IMR-90 (cell line): ENCODE measurements at regions not wholly inside any gene's neighbourhood (a gene's known extent, or its start where the extent isn't known, plus 50 kb on each side); places are given as distances from the start of the nearest gene placed in this dataset.

Experiments used
- ATAC-seq: fragments of 200-7000 bp; cut with Tn5 transposase; 2 replicates; pipeline ENCODE4 v1.9.1; 2020; ENCODE audit warnings: low read depth, mild to moderate bottlenecking, moderate library complexity
- BruUV-seq: library from RNA; stranded (reverse); fragments of 400-500 nt; replicated peaks from 2 replicates; lab custom pipeline; 2021; lab: Mats Ljungman, UMichigan
- CTCF ChIA-PET: fragments of 300-600 bp; formaldehyde crosslinking; extraction: SDS; loops from one replicate; lab custom pipeline; 2021; ENCODE audit warnings: antibody characterized with exemption; lab: Yijun Ruan, JAX
- POLR2A ChIA-PET: fragments of 300-600 bp; sonication (Branson Sonifier 250); formaldehyde crosslinking; loops from one replicate; lab custom pipeline; 2022; ENCODE audit warnings: antibody characterized with exemption; ENCODE audit not compliant: unreplicated experiment; lab: Charles Lee
- DNase-seq: peaks from one replicate; pipeline ENCODE4 v3.0.0; 2013
- H2AFZ ChIP-seq: replicated peaks from 2 replicates; pipeline ENCODE3; 2013; ENCODE audit warnings: low read length, mild to moderate bottlenecking; ENCODE audit not compliant: poor library complexity
- H2AK5ac ChIP-seq: 2 replicates; pipeline ENCODE4 v1.6.1; 2013; ENCODE audit warnings: low read depth, low read length, inconsistent platforms
- H2AK9ac ChIP-seq: replicated peaks from 2 replicates; pipeline ENCODE3; 2013; ENCODE audit warnings: mild to moderate bottlenecking, low read depth, low read length, moderate library complexity; ENCODE audit not compliant: poor library complexity
- H2BK120ac ChIP-seq: 2 replicates; pipeline ENCODE4 v1.6.1; 2013; ENCODE audit warnings: low read depth, low read length, inconsistent platforms
- H2BK15ac ChIP-seq: 3 replicates; pipeline ENCODE4 v1.6.1; 2013; ENCODE audit warnings: low read depth, low read length, inconsistent platforms
- H2BK20ac ChIP-seq: 2 replicates; pipeline ENCODE4 v1.6.1; 2013; ENCODE audit warnings: low read depth, mild to moderate bottlenecking, inconsistent platforms, low read length, moderate library complexity
- H2BK5ac ChIP-seq: 2 replicates; pipeline ENCODE4 v1.6.1; 2013; ENCODE audit warnings: mild to moderate bottlenecking, low read depth, low read length, inconsistent platforms; ENCODE audit not compliant: poor library complexity, severe bottlenecking
- H3K14ac ChIP-seq: replicated peaks from 2 replicates; pipeline ENCODE4 v1.6.1; 2013; ENCODE audit warnings: low read depth, low read length, inconsistent platforms
- H3K18ac ChIP-seq: 2 replicates; pipeline ENCODE4 v1.6.1; 2013; ENCODE audit warnings: low read depth, low read length, control low read depth
- H3K23ac ChIP-seq: 2 replicates; pipeline ENCODE4 v1.6.1; 2013; ENCODE audit warnings: low read depth, low read length, inconsistent platforms
- H3K27ac ChIP-seq: 2 replicates; pipeline ENCODE4 v1.5.1; 2013; ENCODE audit warnings: mild to moderate bottlenecking, control low read depth, low read length; ENCODE audit not compliant: insufficient read depth
- H3K27me3 ChIP-seq: 2 replicates; pipeline ENCODE4 v1.6.1; 2013; ENCODE audit warnings: low read length; ENCODE audit not compliant: control insufficient read depth, insufficient read depth
- H3K36me3 ChIP-seq: 2 replicates; pipeline ENCODE4 v1.6.1; 2013; ENCODE audit warnings: low read length, mixed read lengths; ENCODE audit not compliant: control insufficient read depth, insufficient read depth
- H3K4ac ChIP-seq: 2 replicates; pipeline ENCODE4 v1.6.1; 2013; ENCODE audit warnings: low read depth, low read length, inconsistent platforms
- H3K4me1 ChIP-seq: 2 replicates; pipeline ENCODE4 v1.6.1; 2013; ENCODE audit warnings: low read length, mixed read lengths; ENCODE audit not compliant: control insufficient read depth, insufficient read depth
- H3K4me2 ChIP-seq: 2 replicates; pipeline ENCODE4 v1.6.1; 2013; ENCODE audit warnings: low read depth, mild to moderate bottlenecking, control low read depth, low read length, moderate library complexity
- H3K4me3 ChIP-seq: 2 replicates; pipeline ENCODE4 v1.5.1; 2013; ENCODE audit warnings: low read depth, mild to moderate bottlenecking, control low read depth, low read length, moderate library complexity; ENCODE audit not compliant: insufficient read depth
- H3K56ac ChIP-seq: 2 replicates; pipeline ENCODE4 v1.6.1; 2013; ENCODE audit warnings: low read length, inconsistent platforms; ENCODE audit not compliant: insufficient read depth; ENCODE audit errors: extremely low read depth
- H3K79me1 ChIP-seq, 2 experiments: 2 replicates each; pipeline ENCODE4 v1.6.1; 2013; ENCODE audit warnings: low read length in 2 of 2, inconsistent platforms in 1 of 2, low read depth in 1 of 2
- H3K9ac ChIP-seq: 2 replicates; pipeline ENCODE4 v1.6.1; 2013; ENCODE audit warnings: low read depth, low read length, control low read depth
- H3K9me1 ChIP-seq: 2 replicates; pipeline ENCODE4 v1.6.1; 2013; ENCODE audit warnings: low read length, inconsistent platforms; ENCODE audit not compliant: insufficient read depth
- H3K9me3 ChIP-seq: 2 replicates; pipeline ENCODE4 v1.6.1; 2013; ENCODE audit warnings: low read length; ENCODE audit not compliant: control insufficient read depth, insufficient read depth
- H4K20me1 ChIP-seq: 2 replicates; pipeline ENCODE4 v1.6.1; 2013; ENCODE audit warnings: low read length, inconsistent platforms; ENCODE audit not compliant: insufficient read depth
- H4K5ac ChIP-seq: 2 replicates; pipeline ENCODE4 v1.6.1; 2013; ENCODE audit warnings: mild to moderate bottlenecking, low read depth, low read length, control low read depth
- H4K8ac ChIP-seq, 2 experiments: 2 replicates each; pipeline ENCODE4 v1.6.1; 2013; ENCODE audit warnings: low read depth in 2 of 2, low read length in 2 of 2, control low read depth in 1 of 2, inconsistent platforms in 1 of 2
- H4K91ac ChIP-seq: 2 replicates; pipeline ENCODE4 v1.6.1; 2013; ENCODE audit warnings: low read depth, low read length, inconsistent platforms; ENCODE audit not compliant: insufficient read depth
- BHLHE40 ChIP-seq: fragments of 150-350 bp; IDR thresholded peaks from 2 replicates; pipeline ENCODE4 v1.6.1; 2016; ENCODE audit warnings: mild to moderate bottlenecking, low read depth, low read length
- CEBPB ChIP-seq: IDR thresholded peaks from 2 replicates; pipeline ENCODE4 v1.6.1; 2012; ENCODE audit warnings: low read depth, low read length, improper control_type of control experiment
- CHD1 ChIP-seq: IDR thresholded peaks from 2 replicates; pipeline ENCODE4 v1.6.1; 2012; ENCODE audit warnings: low read depth, low read length, improper control_type of control experiment
- CTCF ChIP-seq: conservative IDR thresholded peaks from 2 replicates; pipeline ENCODE4 v1.5.1; 2012; ENCODE audit warnings: mild to moderate bottlenecking, low read depth, low read length, improper control_type of control experiment
- ELK1 ChIP-seq: fragments of 150-350 bp; IDR thresholded peaks from 2 replicates; pipeline ENCODE4 v1.6.1; 2016; ENCODE audit warnings: low read depth, mild to moderate bottlenecking, low read length, moderate library complexity, borderline replicate concordance
- FOS ChIP-seq: fragments of 150-350 bp; IDR thresholded peaks from 2 replicates; pipeline ENCODE4 v1.6.1; 2016; ENCODE audit warnings: low read depth, low read length
- MAFK ChIP-seq: IDR thresholded peaks from 2 replicates; pipeline ENCODE4 v1.6.1; 2012; ENCODE audit warnings: low read depth, low read length, improper control_type of control experiment
- MAZ ChIP-seq: IDR thresholded peaks from 2 replicates; pipeline ENCODE4 v1.6.1; 2012; ENCODE audit warnings: low read depth, mild to moderate bottlenecking, low read length, improper control_type of control experiment, moderate library complexity, borderline replicate concordance
- MXI1 ChIP-seq: IDR thresholded peaks from 2 replicates; pipeline ENCODE4 v1.6.1; 2012; ENCODE audit warnings: low read depth, mild to moderate bottlenecking, low read length, moderate library complexity, borderline replicate concordance
- NFE2L2 ChIP-seq: fragments of 150-350 bp; IDR thresholded peaks from 2 replicates; pipeline ENCODE4 v1.6.1; 2016; ENCODE audit warnings: low read depth, mild to moderate bottlenecking, low read length
- POLR2A ChIP-seq: IDR thresholded peaks from 2 replicates; pipeline ENCODE4 v1.6.1; 2012; ENCODE audit warnings: mild to moderate bottlenecking, low read depth, low read length
- RAD21 ChIP-seq: IDR thresholded peaks from 2 replicates; pipeline ENCODE4 v1.6.1; 2012; ENCODE audit warnings: low read length, improper control_type of control experiment
- RCOR1 ChIP-seq: IDR thresholded peaks from 2 replicates; pipeline ENCODE4 v1.6.1; 2012; ENCODE audit warnings: mild to moderate bottlenecking, low read length, improper control_type of control experiment; ENCODE audit not compliant: insufficient replicate concordance
- RFX5 ChIP-seq: IDR thresholded peaks from 2 replicates; pipeline ENCODE4 v1.8.0; 2012; ENCODE audit warnings: low read depth, mild to moderate bottlenecking, low read length, moderate library complexity
- SMC3 ChIP-seq: fragments of 150-350 bp; IDR thresholded peaks from 2 replicates; pipeline ENCODE4 v1.6.1; 2016; ENCODE audit warnings: low read depth, mild to moderate bottlenecking, antibody characterized with exemption, low read length, moderate library complexity
- USF2 ChIP-seq: fragments of 150-350 bp; IDR thresholded peaks from 2 replicates; pipeline ENCODE4 v1.6.1; 2017; ENCODE audit warnings: mild to moderate bottlenecking, antibody characterized with exemption, low read length, low read depth
- WGBS, 2 experiments: methylation state at CpG; one replicate each; pipeline versions ENCODE4 v1.1.5 to v1.1.7; 2013; ENCODE audit warnings: missing lambda C conversion rate in 2 of 2; ENCODE audit not compliant: insufficient read length in 1 of 2; ENCODE audit errors: extremely low coverage in 2 of 2; 5-methylcytosine and 5-hydroxymethylcytosine counted together
- dilution Hi-C: fragments of 300-500 bp; cut with HindIII; formaldehyde crosslinking; loops from one replicate; pipeline ENCODE4 v1.14.3; 2018; ENCODE audit warnings: low sequenced_read_pairs; ENCODE audit not compliant: unreplicated experiment
- in situ Hi-C: fragments of 300-500 bp; cut with MboI; formaldehyde crosslinking; loops from 3 replicates; pipeline ENCODE4 v1.14.3; 2019; ENCODE audit warnings: low sequenced_read_pairs, inconsistent platforms, mixed read lengths
- intact Hi-C: fragments of 100-400 bp; cut with micrococcal nuclease; formaldehyde crosslinking; loops from 2 replicates; pipeline ENCODE4 v1.10.0; 2022

- H2AK9ac ChIP-seq: no peak overlapping the region
- no peak overlapping the region for H2BK20ac ChIP-seq
- no peaks in the 10 kb centered on the region for H3K27me3 ChIP-seq
- H3K56ac ChIP-seq: no peak overlapping the region
- ATAC-seq: no peak
- TF ChIP-seq MAZ: no peak
- no peak for TF ChIP-seq CTCF
- TF ChIP-seq MXI1: no peak
- no peak for TF ChIP-seq RCOR1
- no peak for TF ChIP-seq CEBPB
- TF ChIP-seq ELK1: no peak
- TF ChIP-seq MAFK: no peak
- TF ChIP-seq FOS: no peak
- no peak for TF ChIP-seq SMC3
- TF ChIP-seq USF2: no peak
- TF ChIP-seq RFX5: no peak
- TF ChIP-seq CHD1: no peak
- TF ChIP-seq RAD21: no peak
- no peak for TF ChIP-seq BHLHE40
- no peak for TF ChIP-seq POLR2A
- TF ChIP-seq NFE2L2: no peak
- H2BK5ac ChIP-seq: no peak overlapping the region
- no peak overlapping the region for H3K9ac ChIP-seq
- H2AK5ac ChIP-seq: no peak overlapping the region
- intact Hi-C loops (no loop called here), dilution Hi-C loops (no loop called here), in situ Hi-C loops (no loop called here)
- H3K9me1 ChIP-seq: peaks cover 6% of the 10 kb centered on the region; the same call in 1 of the 2 replicates
- no peaks in the 10 kb centered on the region for H3K9me3 ChIP-seq
- no peak overlapping the region; the same call in 2 of the 3 replicates for H2BK15ac ChIP-seq
- DNase-seq: no peak
- WGBS, 2 experiments: no CpG with 5 or more reads among the region's 9 CpGs
- no peaks in the 10 kb centered on the region for H4K20me1 ChIP-seq
- H3K4ac ChIP-seq: 0 out of 2 replicates have a peak overlapping the region, but pooled peaks have one; percentile 4
- H4K91ac ChIP-seq: no peak overlapping the region
- no peak overlapping the region for H2AFZ ChIP-seq
- POLR2A ChIA-PET: no interaction called here
- no peak overlapping the region for H3K18ac ChIP-seq
- peaks cover 6% of the 10 kb centered on the region; the same call in 1 of the 2 replicates for H3K4me1 ChIP-seq
- no peaks in the 10 kb centered on the region for H3K79me1 ChIP-seq
- H3K36me3 ChIP-seq: no peaks in the 10 kb centered on the region
- H4K5ac ChIP-seq: no peak overlapping the region
- no peak overlapping the region for H2BK120ac ChIP-seq
- no peak overlapping the region for H3K23ac ChIP-seq
- no peak overlapping the region; the same call in 1 of the 2 replicates for H3K14ac ChIP-seq
- H3K27ac ChIP-seq: no peak overlapping the region
- CTCF ChIA-PET: interaction anchor here (0.6 kb wide), 1 partner anchor 1542 kb away, joined by 4 read pairs; no protein-coding TSS in a partner anchor
- H4K8ac ChIP-seq: no peak overlapping the region
- H3K4me2 ChIP-seq: no peak overlapping the region
- H3K4me3 ChIP-seq: no peak overlapping the region
- BruUV-seq: no TSS peak
Measured at GRCh38 chr2:71757351-71757750, 304.0 kb downstream of the DYSF start.
